IMR-90 (cell line): ENCODE measurements at regions not wholly inside any gene's neighbourhood (a gene's known extent, or its start where the extent isn't known, plus 50 kb on each side); places are given as distances from the start of the nearest gene placed in this dataset.
"Not testable (repeated sequence)": the region's sequence is repeated elsewhere in the genome, so short reads cannot be mapped to it uniquely, and the experiment has no call there.

ENCODE experiments used
- BHLHE40 ChIP-seq: fragments of 150-350 bp; IDR thresholded peaks from 2 replicates; pipeline ENCODE4 v1.6.1; 2016; ENCODE audit warnings: mild to moderate bottlenecking, low read depth, low read length
- CHD1 ChIP-seq: IDR thresholded peaks from 2 replicates; pipeline ENCODE4 v1.6.1; 2012; ENCODE audit warnings: low read depth, low read length, improper control_type of control experiment
- FOS ChIP-seq: fragments of 150-350 bp; IDR thresholded peaks from 2 replicates; pipeline ENCODE4 v1.6.1; 2016; ENCODE audit warnings: low read depth, low read length
- MAZ ChIP-seq: IDR thresholded peaks from 2 replicates; pipeline ENCODE4 v1.6.1; 2012; ENCODE audit warnings: low read depth, mild to moderate bottlenecking, low read length, improper control_type of control experiment, moderate library complexity, borderline replicate concordance
- POLR2A ChIP-seq: IDR thresholded peaks from 2 replicates; pipeline ENCODE4 v1.6.1; 2012; ENCODE audit warnings: mild to moderate bottlenecking, low read depth, low read length
- RAD21 ChIP-seq: IDR thresholded peaks from 2 replicates; pipeline ENCODE4 v1.6.1; 2012; ENCODE audit warnings: low read length, improper control_type of control experiment
- RFX5 ChIP-seq: IDR thresholded peaks from 2 replicates; pipeline ENCODE4 v1.8.0; 2012; ENCODE audit warnings: low read depth, mild to moderate bottlenecking, low read length, moderate library complexity
- TF ChIP-seq, protein P1 (sequence below): conservative IDR thresholded peaks from 2 replicates; pipeline ENCODE4 v1.5.1; 2012; ENCODE audit warnings: mild to moderate bottlenecking, low read depth, low read length, improper control_type of control experiment
- TF ChIP-seq, protein P2 (sequence below): fragments of 150-350 bp; IDR thresholded peaks from 2 replicates; pipeline ENCODE4 v1.6.1; 2017; ENCODE audit warnings: mild to moderate bottlenecking, antibody characterized with exemption, low read length, low read depth

DNA sequence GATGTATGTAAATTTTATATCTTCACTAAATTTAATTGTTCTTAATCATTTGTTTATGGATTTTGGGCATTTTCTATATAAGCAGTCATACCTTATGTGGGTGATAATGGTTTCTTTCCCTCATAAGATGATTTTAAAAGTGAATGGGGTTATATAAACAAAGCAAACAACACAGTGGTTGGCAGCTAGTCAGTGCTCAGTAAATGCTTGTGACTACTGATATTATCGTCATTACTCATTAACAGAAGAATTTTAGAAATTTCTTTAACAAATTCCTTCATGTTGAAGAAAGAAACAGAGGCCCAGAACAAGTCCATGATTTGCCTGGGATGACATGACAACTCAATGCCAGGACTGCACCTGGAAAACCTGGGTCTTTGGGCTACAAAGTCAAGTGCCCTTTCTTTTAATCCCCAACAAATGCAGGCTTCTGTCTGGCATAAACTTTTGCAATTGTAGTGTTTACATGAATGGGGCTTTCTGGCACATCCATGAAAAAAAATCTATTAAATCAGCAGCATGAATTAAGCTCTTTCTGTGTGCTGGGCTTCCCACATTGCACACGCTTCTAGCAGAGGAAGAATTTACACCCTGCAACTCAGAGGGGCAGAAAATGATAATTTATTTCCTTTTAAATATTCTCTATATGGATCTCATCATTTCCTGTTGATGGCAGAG, 297.3 kb upstream of the PLGLB1 start:
- TF ChIP-seq, protein P1, sequence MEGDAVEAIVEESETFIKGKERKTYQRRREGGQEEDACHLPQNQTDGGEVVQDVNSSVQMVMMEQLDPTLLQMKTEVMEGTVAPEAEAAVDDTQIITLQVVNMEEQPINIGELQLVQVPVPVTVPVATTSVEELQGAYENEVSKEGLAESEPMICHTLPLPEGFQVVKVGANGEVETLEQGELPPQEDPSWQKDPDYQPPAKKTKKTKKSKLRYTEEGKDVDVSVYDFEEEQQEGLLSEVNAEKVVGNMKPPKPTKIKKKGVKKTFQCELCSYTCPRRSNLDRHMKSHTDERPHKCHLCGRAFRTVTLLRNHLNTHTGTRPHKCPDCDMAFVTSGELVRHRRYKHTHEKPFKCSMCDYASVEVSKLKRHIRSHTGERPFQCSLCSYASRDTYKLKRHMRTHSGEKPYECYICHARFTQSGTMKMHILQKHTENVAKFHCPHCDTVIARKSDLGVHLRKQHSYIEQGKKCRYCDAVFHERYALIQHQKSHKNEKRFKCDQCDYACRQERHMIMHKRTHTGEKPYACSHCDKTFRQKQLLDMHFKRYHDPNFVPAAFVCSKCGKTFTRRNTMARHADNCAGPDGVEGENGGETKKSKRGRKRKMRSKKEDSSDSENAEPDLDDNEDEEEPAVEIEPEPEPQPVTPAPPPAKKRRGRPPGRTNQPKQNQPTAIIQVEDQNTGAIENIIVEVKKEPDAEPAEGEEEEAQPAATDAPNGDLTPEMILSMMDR: not testable (repeated sequence)
- TF ChIP-seq MAZ, BHLHE40, POLR2A, RFX5, CHD1, FOS, RAD21: not testable (repeated sequence)
- TF ChIP-seq, protein P2, sequence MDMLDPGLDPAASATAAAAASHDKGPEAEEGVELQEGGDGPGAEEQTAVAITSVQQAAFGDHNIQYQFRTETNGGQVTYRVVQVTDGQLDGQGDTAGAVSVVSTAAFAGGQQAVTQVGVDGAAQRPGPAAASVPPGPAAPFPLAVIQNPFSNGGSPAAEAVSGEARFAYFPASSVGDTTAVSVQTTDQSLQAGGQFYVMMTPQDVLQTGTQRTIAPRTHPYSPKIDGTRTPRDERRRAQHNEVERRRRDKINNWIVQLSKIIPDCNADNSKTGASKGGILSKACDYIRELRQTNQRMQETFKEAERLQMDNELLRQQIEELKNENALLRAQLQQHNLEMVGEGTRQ: not testable (repeated sequence)
